Fibroblast of peridontal ligament (primary cell): ENCODE measurements at regions not wholly inside any gene's neighbourhood (a gene's known extent, or its start where the extent isn't known, plus 50 kb on each side); places are given as distances from the start of the nearest gene placed in this dataset.

Source experiments
- DNase-seq: peaks from one replicate; pipeline ENCODE4 v3.0.0-alpha.2; 2010; ENCODE audit errors: extremely low read depth

DNA sequence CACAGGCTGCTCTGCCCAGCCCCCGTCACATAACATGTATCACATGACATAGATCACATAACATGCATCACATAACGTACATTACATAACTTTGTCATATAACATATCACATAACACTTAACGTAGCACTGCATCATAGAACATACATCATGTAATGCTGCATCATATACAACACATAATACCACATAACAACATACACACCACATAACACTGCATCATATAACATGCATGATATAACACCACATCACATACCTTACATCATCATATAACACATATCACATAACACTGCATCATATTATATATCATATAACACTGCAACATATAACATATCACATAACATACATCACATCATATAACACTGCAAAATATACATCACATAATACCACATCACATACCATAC, 83.8 kb downstream of the AXIN2 start:
- no peak for DNase-seq

DNA sequence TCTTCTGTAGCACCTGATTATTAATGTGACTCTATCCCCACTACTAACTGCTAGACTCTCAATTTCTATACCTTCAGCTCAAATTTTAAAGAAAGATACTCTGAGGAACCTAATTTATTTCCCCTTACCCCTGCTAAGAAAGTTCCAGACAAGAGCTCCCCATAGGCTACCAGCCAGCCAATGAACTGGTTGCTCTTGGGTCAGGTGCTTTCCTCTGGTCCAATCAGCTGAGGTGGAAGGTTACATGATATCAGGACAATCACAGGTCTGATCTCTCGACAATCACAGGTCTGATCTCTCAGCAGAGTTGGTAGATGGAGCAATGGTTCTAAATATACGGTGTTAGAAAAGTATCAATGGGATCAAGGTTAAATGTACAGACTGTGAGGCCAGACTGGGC, 86.8 kb downstream of the AXIN2 start:
- DNase-seq, result no peak

DNA sequence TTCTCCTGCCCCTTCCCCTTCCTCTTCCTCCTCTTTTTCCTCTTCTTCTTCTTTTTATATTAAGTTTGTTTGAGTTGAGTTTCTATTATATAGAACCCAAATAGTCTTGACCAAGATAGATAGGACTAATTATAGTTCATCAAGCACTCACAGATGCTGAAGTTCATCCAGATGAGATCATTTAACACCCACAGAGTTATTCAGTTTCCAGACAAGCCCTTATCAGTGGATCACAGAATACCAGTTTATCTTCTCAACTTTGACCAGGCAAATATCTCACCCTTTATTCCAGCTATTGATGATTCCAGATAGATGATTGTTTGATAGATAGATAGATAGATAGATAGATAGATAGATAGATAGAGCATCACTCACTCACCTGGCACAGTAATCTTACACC, 87.5 kb downstream of the AXIN2 start:
- no peak for DNase-seq

DNA sequence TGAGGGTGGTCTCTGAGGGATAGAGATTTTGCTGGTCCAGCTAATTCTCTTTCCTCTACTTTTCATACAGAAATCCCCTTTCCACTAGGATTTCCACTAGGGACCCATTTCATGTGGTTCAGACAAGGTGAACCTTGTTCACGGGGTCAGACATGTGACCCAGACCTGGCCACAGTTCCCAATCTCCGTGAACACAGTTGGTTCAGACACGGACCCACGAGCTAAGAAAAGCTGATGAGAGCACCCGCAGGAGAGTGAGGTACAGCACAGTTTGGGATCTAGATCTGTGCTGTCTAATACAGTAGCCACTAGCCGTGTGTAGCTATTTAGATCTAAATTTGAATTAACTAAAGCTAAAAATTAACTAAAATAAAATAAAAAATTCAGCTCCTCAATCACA, 88.1 kb downstream of the AXIN2 start:
- no peak for DNase-seq

GRCh38 chr17:65472666-65473309, 88.7 kb downstream of the AXIN2 start:
- no peak for DNase-seq

- DNase-seq, result no peak
Measured at GRCh38 chr17:65470783-65471182, 90.7 kb downstream of the AXIN2 start.

GRCh38 chr17:65468321-65468720, 93.1 kb downstream of the AXIN2 start:
- DNase-seq, result no peak

DNA sequence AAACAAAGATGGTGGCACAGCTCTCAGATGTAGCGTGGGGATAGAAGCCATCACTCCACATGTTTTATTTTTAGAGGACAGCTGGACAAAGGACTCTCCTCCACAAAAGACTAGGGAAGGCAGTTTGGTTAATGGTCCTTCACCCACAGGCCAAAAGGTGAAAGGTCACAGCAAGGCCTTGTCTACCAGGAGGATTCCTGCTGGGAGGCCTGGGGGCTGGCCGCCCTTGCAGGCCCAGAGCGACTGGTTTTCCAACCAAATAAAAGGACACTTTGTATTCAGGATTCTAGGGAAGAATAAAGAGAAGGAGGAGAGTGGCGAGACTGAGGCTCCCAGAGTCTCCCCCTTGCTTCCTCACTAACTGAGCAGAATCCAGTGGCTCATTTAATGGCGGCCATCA, 94.3 kb downstream of the AXIN2 start:
- DNase-seq, result no peak

DNA sequence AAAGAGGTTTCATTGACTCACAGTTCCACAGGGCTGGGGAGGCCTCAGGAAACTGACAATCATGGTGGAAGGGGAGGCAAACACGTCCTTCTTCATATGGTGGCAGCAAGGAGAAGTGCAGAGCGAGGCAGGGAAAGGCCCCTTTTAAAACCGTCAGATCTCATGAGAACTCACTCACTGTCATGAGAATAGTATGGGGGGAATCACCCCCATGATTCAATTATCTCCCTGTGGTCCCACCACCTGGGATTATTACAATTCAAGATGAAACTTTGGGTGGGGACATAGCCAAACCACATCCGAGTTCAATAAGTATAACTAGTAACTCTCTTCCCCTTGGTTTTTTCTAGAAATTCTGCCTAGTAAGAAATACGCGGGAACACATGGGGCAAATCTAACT, 94.9 kb downstream of the AXIN2 start:
- no peak for DNase-seq

DNA sequence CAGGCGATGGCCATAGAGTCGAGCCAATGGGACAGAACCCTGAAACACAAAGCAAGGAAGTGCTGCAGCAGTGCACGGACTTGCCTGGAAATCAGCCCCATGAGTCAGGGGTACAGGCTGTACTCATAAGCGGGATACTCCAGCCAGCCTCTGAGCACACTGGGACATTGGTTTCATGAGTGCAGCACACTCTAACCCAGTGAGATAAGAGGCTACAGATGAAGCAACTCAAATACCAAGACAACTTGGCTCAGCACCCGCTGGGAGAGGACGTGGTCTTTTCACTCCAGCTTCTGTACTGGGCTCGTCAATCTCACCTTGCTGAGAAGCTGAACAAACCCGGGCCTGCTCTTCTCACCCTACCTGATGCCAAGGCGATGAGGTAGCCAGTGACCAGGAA, 98.2 kb downstream of the AXIN2 start:
- no peak for DNase-seq

- no peak for DNase-seq
Measured at GRCh38 chr17:65459677-65460347, 101.6 kb downstream of the AXIN2 start.

DNA sequence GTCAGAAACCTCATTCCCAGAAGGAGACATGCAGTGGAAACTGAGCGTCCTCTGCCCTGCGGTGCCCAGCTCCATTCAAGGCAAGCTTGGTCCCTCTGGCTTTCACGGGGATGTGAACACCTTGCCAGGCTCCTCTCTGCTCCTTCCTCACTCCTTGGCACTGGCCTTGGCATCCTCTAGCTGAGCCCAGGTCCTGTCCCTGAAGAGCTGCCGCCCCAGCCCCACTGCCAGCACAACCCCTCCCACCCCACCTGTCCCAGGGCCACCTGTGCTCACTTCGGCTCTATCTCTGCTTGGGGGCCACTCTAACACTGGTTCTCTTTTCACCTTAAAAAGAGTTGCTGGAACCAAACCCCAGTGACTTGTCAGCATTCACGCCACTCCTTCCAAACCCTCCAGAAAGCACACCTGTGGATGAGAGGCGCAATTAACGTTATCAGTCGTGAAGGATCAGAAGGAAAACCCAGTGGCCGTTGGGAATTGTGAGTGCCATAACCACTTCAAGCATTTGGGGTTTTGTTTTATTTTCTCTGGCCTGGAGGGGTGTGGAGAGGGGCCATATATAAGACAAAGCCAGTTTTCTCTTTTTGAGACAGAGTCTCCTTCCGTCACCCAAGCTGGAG, 103.7 kb downstream of the AXIN2 start:
- DNase-seq, result no peak

- DNase-seq, result no peak
Measured at GRCh38 chr17:65457183-65457582, 104.3 kb downstream of the AXIN2 start.

DNA sequence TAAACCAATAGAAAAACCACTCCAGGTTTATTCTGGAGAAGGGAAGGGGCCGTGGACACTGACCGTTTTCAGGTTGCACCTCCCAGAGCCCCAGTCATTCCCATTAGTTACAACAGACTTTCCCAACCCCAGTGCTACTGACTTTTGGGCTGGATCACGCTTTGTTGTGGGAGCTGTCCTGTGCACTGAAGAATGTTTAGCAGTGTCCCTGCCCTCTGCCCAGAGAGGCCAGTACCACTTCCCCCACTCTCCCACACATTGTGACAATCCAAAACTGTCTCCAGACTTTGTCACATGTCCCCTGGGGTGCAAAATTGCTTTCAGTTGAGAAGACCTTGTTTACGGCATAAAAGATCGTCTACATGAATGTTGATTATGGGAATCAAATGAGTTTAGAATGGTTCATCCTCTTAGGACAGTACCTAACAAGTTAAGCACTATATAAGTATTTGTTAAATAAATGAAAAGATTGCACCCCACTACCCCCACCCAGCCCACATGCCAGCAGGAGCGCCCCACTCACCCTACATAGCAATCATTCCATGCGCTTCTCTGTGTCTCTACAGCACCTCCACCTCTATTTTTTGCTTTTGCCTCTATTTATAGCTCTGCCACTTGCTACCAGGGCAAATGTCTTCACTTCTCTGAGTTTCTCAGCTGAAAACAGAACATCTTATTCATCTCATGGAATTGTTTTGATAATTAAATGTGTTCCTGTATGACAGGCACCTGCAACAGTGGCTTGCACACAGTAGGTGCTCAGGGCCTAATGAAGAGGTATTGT, 104.9 kb downstream of the AXIN2 start:
- peak; percentile 1 for DNase-seq

DNA sequence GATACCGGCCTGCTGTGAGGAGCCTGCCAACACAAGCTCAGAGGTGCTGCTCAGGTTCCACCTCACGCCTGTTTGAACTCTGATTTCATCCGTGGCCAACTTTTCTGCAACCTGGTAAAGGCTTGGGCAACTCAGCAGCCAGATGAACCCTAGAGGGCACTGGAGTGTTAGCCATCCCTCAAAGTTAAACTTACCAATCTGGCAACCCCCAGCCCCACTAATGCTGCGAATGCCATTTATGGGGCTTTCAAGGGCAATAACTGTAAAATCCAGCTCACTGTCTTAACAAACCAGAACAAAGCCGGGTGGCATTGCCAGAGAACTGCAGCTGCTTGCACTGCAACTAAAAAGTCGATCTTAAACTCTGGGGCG, 105.5 kb downstream of the AXIN2 start:
- DNase-seq, result peak; percentile 42

DNA sequence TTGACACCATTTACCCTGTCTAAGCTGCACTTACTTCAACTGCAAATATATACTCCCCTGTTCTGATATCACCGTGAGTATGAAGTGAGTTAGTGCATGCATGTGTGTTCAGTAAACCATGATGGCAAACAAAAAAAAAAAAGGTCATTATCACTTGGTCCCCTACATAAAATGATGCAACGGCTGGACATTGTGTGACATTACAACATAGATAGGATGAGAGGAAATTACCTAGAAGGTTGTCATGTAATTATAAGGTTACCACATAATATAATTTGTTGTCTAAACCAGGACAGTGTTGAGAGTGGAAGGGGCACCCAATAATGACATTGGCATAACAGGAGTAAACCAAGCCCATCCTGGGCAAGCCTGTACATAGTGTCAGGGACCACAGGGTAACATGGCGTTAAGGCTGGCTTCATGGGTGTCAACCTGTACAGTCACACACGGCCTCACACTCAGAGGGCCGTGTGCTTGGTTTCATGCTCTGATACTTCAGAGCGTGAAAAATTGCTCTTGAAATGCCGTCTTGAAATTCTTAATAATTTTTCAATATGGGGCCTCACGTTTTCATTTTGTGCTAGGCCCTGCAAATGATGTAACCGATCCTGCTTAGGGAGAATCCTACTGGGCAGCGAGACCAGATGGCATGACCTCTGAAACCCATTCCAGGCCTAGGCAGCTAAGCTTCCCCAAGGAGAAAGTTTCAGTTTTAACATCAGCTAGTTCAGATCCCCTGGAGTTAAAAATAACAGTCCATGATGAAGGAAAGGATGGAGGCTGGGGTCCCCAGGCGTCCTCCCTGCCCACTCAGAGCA, 106.1 kb downstream of the AXIN2 start:
- DNase-seq, result no peak

GRCh38 chr17:65453204-65453931, 108.1 kb downstream of the AXIN2 start:
- DNase-seq, result no peak

- DNase-seq, result no peak
Measured at GRCh38 chr17:65449495-65449894, 112.0 kb downstream of the AXIN2 start.

- no peak for DNase-seq
Measured at GRCh38 chr17:65447823-65448222, 113.6 kb downstream of the AXIN2 start.

DNA sequence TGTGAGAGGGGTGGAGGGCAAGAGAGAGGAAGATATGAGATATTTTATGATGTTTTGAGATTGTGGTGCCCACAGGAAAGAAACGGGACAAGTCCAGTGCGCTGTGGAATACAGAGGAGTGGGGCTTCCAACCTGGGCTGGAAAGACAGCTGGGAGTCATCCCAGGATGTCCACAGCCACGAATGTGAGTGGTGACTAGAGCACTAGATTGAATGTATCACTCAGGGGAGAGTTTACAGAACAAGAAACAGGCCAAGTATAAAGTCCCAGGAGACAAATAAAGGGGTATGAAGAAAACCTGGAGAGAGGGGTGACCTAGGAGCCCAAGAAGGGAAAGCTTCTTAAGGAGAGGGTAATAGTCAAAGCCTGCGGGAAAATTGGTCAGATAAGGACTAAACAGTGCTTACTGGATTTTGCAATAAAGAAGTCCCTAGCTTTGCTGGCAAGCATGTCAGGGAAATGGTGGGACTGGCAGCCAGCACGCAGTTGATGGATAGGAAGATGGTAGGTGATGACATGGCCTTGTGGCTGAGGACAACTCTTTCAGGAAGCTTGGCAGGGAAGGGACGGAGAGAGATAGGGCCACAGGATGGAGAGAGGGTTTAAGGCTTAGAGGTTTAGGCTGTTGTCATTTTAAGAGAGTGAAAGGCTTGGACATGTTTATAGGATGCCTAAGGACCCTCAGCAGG, 114.5 kb downstream of the AXIN2 start:
- DNase-seq, result no peak

DNA sequence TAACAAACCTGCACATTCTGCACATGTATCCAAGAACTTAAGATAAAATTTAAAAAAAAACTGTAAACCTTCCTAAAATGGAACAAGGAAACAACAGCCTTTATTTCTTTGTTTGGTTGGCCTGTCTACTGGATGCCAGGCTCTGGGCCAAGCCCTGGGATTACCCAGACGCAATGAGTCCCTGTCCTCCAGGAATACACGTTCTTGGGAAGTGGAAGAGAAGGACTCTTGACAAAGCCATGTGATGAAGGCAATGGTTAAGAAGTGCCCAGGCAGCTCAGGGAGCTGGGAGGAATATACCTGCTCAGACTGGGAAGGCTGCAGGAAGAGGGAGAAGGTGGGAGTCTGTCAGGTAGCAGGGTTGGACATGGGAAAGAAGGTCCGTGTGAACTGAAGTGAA, 115.4 kb downstream of the AXIN2 start:
- no peak for DNase-seq
